Endodermal cell (in vitro differentiated cells): ENCODE measurements at regions not wholly inside any gene's neighbourhood (a gene's known extent, or its start where the extent isn't known, plus 50 kb on each side); places are given as distances from the start of the nearest gene placed in this dataset.

Experiments used
- DNase-seq: peaks from one replicate; pipeline ENCODE4 v3.0.0-alpha.2; 2017
- H3K27ac ChIP-seq: 2 replicates; pipeline ENCODE4 v1.5.1; 2013; ENCODE audit warnings: mild to moderate bottlenecking, low read depth, low read length, moderate library complexity
- H3K27me3 ChIP-seq: 2 replicates; pipeline ENCODE4 v1.6.1; 2013; ENCODE audit warnings: mild to moderate bottlenecking, low read length, moderate library complexity; ENCODE audit not compliant: insufficient read depth, control insufficient read depth, poor library complexity, severe bottlenecking
- H3K36me3 ChIP-seq: 2 replicates; pipeline ENCODE4 v1.7.0; 2013; ENCODE audit warnings: mild to moderate bottlenecking, low read length, moderate library complexity; ENCODE audit not compliant: control insufficient read depth, insufficient read depth
- H3K4me1 ChIP-seq: one replicate; pipeline ENCODE4 v1.7.0; 2013; ENCODE audit warnings: low read length; ENCODE audit not compliant: control insufficient read depth, insufficient read depth
- H3K4me3 ChIP-seq: 2 replicates; pipeline ENCODE4 v1.5.1; 2013; ENCODE audit warnings: mild to moderate bottlenecking, low read length, moderate library complexity
- H3K9ac ChIP-seq: 2 replicates; pipeline ENCODE4 v1.6.1; 2013; ENCODE audit warnings: mild to moderate bottlenecking, low read length, moderate library complexity; ENCODE audit not compliant: poor library complexity, severe bottlenecking; ENCODE audit errors: extremely low read depth
- H3K9me3 ChIP-seq: 2 replicates; pipeline ENCODE4 v1.6.1; 2013; ENCODE audit warnings: mild to moderate bottlenecking, low read length, moderate library complexity; ENCODE audit not compliant: control insufficient read depth
- H3K27ac Mint-ChIP-seq: 2 replicates; pipeline ENCODE4 v1.8.0; 2020; ENCODE audit warnings: mixed read lengths
- H3K27me3 Mint-ChIP-seq: 2 replicates; pipeline ENCODE4 v1.8.0; 2021; ENCODE audit warnings: mild to moderate bottlenecking, mixed read lengths; ENCODE audit not compliant: insufficient read depth
- H3K36me3 Mint-ChIP-seq: 2 replicates; pipeline ENCODE4 v1.8.0; 2020; ENCODE audit warnings: low read depth, mixed read lengths
- H3K4me1 Mint-ChIP-seq: 2 replicates; pipeline ENCODE4 v1.8.0; 2020; ENCODE audit warnings: mixed read lengths
- H3K4me3 Mint-ChIP-seq: 2 replicates; pipeline ENCODE4 v1.8.0; 2020; ENCODE audit warnings: mild to moderate bottlenecking, moderate library complexity, mixed read lengths
- H3K9me3 Mint-ChIP-seq: 2 replicates; pipeline ENCODE4 v1.8.0; 2020; ENCODE audit warnings: mild to moderate bottlenecking, mixed read lengths
- CTCF ChIP-seq: fragments of 200-600 bp; sonication (generic); conservative IDR thresholded peaks from 2 replicates; pipeline ENCODE4 v1.5.0; 2021; ENCODE audit warnings: antibody characterized with exemption, mild to moderate bottlenecking
- WGBS, 2 experiments: methylation state at CpG; one replicate each; pipeline versions ENCODE4 v1.1.5 to v1.1.7; 2013; ENCODE audit warnings: missing lambda C conversion rate in 2 of 2, mixed read lengths in 1 of 2; ENCODE audit not compliant: insufficient coverage in 1 of 2, insufficient read length in 1 of 2; 5-methylcytosine and 5-hydroxymethylcytosine counted together

GRCh38 chr9:135215571-135216161, 128.2 kb downstream of the OLFM1 start:
- TF ChIP-seq CTCF = no peak
- H3K4me1 Mint-ChIP-seq = peaks cover 33% of the 10 kb centered on the region
- Histone ChIP-seq H3K4me3 (no peak overlapping the region), H3K4me1 (peaks cover 9% of the 10 kb centered on the region), H3K9ac (no peak overlapping the region), H3K27ac (no peak overlapping the region), H3K36me3 (no peaks in the 10 kb centered on the region), H3K27me3 (no peaks in the 10 kb centered on the region), H3K9me3 (no peaks in the 10 kb centered on the region)
- H3K36me3 Mint-ChIP-seq = no peaks in the 10 kb centered on the region
- 94 to 96% methylated on average over 6 to 14 of the region's 14 CpGs for WGBS, 2 experiments
- DNase-seq = peak; percentile 39
- H3K27me3 Mint-ChIP-seq = no peaks in the 10 kb centered on the region
- H3K9me3 Mint-ChIP-seq = peaks cover 9% of the 10 kb centered on the region
- H3K27ac Mint-ChIP-seq = no peak overlapping the region
- H3K4me3 Mint-ChIP-seq = no peak overlapping the region

- no peak for TF ChIP-seq CTCF
- Mint-ChIP-seq H3K27me3 (no peaks in the 10 kb centered on the region), H3K9me3 (peaks cover 5% of the 10 kb centered on the region), H3K36me3 (no peaks in the 10 kb centered on the region), H3K27ac (no peak overlapping the region), H3K4me3 (no peak overlapping the region), H3K4me1 (peaks cover 33% of the 10 kb centered on the region)
- no peak for DNase-seq
- no peaks in the 10 kb centered on the region for H3K36me3 ChIP-seq
- H3K4me1 ChIP-seq = peaks cover 9% of the 10 kb centered on the region
- no peak overlapping the region for H3K9ac ChIP-seq
- 95% methylated on average over 7 of the region's 7 CpGs for WGBS, 2 experiments
- no peaks in the 10 kb centered on the region for H3K9me3 ChIP-seq
- no peak overlapping the region for H3K4me3 ChIP-seq
- no peak overlapping the region for H3K27ac ChIP-seq
- no peaks in the 10 kb centered on the region for H3K27me3 ChIP-seq
Observed at GRCh38 chr9:135216236-135216635, 128.8 kb downstream of the OLFM1 start.

- no peaks in the 10 kb centered on the region for H3K9me3 ChIP-seq
- no peaks in the 10 kb centered on the region for H3K27me3 ChIP-seq
- no peak overlapping the region for H3K27ac ChIP-seq
- no peak for TF ChIP-seq CTCF
- H3K9ac ChIP-seq = no peak overlapping the region
- Mint-ChIP-seq H3K36me3 (no peaks in the 10 kb centered on the region), H3K4me3 (no peak overlapping the region), H3K27ac (no peak overlapping the region), H3K4me1 (peaks cover 33% of the 10 kb centered on the region), H3K9me3 (peaks cover 5% of the 10 kb centered on the region), H3K27me3 (no peaks in the 10 kb centered on the region)
- DNase-seq = peak; percentile 51
- no peaks in the 10 kb centered on the region for H3K36me3 ChIP-seq
- 69 to 73% methylated on average over 16 to 22 of the region's 22 CpGs for WGBS, 2 experiments
- no peak overlapping the region for H3K4me3 ChIP-seq
- H3K4me1 ChIP-seq = peaks cover 9% of the 10 kb centered on the region
Observed at GRCh38 chr9:135216791-135217441, 129.4 kb downstream of the OLFM1 start.
